OCI-M1 (cell line): ENCODE measurements at regions not wholly inside any gene's neighbourhood (a gene's known extent, or its start where the extent isn't known, plus 50 kb on each side); places are given as distances from the start of the nearest gene placed in this dataset.
"Not testable (repeated sequence)": the region's sequence is repeated elsewhere in the genome, so short reads cannot be mapped to it uniquely, and the experiment has no call there.

Source experiments
- DNase-seq: peaks from one replicate; lab custom pipeline; 2025; lab: John Stamatoyannopoulos, UW

DNA sequence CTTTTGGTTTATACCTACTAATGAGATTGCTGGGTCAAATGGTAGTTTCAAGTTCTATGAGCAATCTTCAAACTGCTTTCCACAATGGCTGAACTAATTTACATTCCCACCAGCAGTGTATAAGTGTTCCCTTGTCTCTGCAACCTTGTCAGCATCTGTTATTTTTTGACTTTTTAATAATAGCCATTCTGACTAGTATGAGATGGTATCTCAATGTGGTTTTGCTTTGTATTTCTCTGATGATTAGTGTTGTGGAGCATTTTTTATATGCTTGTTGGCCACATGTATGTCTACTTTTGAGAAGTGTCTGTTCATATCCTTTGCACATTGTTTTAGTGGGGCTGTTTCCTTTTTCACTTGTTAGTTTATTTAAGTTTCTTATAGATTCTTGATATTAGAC, 449.3 kb upstream of the ATP11B start:
- not testable (repeated sequence) for DNase-seq

- no peak for DNase-seq
Measured at GRCh38 chr3:182349051-182349450, 444.3 kb upstream of the ATP11B start.

- DNase-seq = no peak
Measured at GRCh38 chr3:182349951-182350517, 443.3 kb upstream of the ATP11B start.

GRCh38 chr3:182357928-182358327, 435.4 kb upstream of the ATP11B start:
- DNase-seq = no peak

DNA sequence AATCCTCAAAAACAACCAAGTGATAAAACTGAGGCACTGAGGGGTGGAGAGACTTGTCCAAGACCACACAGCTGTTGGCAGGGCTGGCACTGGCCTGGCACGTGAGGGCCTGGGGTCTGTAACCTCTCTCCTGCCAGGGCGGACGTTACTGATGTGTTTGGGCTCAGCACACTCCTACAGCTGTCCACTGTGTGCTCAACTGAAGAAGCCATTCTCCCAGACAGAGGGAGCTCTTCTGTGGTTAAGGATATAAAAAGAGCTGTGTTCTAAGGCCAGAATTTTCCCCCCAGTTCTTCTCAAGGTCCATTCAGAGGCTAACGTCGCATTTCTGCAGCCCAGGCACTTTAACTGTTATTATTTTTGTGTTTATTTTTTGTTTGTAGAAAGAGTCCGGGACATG, 429.0 kb upstream of the ATP11B start:
- no peak for DNase-seq

GRCh38 chr3:182364723-182365650, 428.3 kb upstream of the ATP11B start:
- peak; percentile 42 for DNase-seq

DNA sequence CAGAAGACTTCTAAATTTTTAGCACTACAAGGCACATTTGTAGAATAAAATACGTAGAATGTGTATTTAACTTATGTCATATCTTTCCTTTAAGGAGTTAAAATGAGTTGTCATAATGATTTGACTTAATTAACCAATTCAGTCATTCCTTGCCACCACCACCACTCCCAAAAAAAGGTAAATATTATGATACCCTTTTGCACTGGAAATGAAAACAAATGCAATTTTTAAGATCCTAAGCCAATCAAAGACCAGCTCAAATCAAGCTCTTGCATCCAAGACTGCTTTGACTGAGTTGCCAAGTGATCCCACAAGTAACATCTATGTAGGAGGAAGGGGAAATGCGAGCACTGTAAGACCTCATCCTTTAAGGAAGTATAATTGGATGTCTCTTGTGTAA, 426.6 kb upstream of the ATP11B start:
- no peak for DNase-seq

DNA sequence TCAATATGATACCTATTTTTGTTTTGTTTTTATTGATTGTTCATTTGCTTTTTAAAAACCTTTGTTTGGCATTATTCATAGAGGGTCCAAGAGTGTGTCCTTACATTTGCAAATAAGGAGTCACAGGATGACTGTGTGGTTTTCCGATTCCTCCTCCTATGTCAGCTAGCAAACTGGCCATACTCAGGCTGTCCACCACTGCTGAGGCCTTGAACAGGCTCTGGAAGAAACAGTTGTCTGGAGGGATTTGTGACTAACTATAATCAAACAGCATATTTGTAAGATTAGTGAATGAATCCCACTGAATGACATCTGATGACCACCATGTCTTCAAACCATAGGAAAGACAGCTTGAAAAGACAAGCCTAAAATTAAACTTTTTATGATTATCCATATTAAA, 423.4 kb upstream of the ATP11B start:
- DNase-seq = no peak

- no peak for DNase-seq
Measured at GRCh38 chr3:182370949-182371348, 422.4 kb upstream of the ATP11B start.

DNA sequence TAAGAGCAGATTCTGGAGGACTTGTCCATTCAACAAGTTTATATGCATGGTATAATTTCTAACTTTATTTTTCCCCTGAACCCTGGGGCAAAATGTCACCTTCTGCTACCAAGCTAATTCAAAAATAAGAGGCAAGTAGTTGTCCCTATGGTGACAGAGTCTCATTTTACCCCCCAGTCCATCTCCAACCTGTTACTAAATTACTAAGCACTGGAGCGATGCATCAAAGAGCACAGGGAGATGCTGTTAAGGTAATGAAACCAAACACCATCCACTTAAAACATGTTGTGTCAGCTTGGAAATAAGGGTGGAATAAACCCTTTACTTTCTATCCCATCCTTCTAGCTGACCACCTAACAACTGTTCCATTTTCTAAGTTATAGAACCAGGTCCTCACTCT, 417.4 kb upstream of the ATP11B start:
- DNase-seq = no peak

GRCh38 chr3:182382112-182382857, 411.0 kb upstream of the ATP11B start:
- DNase-seq = no peak

- DNase-seq = peak; percentile 13
Measured at GRCh38 chr3:182384221-182384620, 409.1 kb upstream of the ATP11B start.

DNA sequence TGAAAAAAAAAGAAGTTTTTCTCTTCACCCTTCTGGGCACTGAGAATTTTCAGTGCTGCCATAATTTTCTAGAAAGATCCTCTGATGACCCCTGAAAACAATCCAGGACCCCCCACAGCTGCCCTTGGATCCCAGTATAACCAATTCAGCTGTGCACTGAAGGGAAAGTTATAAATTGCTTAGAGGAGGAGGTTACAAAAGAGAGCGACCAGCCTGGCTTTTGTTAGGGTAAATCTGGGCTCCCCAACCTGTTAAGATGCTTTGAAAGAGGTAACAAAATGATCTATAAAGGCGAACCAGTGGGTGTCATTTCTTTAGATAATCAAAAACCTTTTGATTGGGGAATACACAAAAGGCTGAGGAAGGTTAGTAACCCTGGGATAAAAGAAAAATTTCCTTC, 407.9 kb upstream of the ATP11B start:
- DNase-seq = no peak

GRCh38 chr3:182388506-182388905, 404.8 kb upstream of the ATP11B start:
- DNase-seq = no peak

DNA sequence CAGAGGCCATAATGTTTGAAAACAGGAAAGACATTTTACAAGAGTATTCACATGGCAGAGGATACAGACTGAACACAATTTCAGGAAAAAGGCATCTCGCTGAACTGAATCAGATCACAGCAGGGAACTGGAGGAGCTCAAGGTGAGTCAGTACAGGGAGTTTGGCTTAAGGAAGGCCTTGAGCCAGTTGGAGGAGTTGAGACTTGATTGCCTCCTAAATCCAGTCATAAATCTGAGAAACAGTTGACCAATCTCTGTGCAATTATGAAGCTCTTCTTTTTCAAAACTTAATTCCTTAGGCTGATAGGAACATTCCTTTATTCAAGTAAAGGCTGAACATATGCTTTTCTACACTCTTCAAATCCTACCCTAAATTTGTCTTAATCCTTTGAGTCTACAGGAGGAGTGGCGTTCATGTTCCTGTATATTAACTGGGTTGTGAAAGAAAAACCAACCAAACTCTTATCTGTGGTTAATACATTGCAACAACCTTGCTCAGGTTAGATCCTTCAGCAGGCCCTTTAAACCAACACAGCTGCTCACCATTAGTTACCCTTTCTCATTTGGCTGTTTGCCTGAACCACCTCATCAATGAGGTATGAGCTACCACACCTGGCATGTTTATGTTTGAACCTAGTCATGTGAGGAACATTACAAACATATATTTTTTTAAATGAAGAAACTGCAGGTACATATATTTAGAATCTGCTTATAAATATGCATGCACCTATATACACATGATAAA, 404.1 kb upstream of the ATP11B start:
- no peak for DNase-seq

- DNase-seq = no peak
Measured at GRCh38 chr3:182390421-182390820, 402.9 kb upstream of the ATP11B start.

DNA sequence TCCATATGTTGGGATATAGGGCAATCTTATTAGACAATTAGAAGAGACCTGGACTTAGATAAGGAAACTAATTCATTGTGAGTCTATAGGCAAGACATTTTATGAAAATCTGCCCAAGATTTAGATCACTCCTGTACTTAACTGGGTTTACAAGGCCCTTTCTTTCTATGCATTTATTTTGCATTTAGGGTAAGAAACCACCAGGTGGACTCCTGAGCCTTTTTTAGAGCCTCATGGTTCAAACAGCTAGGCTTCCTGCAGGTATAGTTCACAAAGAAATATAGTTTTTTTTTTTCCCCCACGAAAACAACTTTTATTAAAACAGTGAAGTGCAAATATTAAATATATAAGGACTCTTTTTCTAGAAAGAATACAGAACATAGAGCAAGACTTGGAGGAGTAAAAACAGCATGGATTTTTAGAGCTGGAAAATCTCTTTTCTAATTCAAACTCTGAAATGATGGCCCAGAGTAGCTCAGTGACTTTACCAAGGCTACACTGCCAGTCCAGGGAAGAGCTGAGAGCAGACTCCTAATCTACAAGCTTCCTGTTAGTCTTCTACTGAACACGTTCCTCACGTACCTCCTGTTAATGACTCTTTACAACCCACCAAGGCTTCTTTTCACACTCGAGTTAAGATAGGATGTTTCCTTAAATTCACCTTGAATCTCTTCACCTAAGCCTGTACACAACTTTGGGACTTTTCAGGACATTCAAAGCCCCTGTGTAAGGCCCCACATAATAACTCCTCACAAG, 400.9 kb upstream of the ATP11B start:
- DNase-seq = peak; percentile 6

DNA sequence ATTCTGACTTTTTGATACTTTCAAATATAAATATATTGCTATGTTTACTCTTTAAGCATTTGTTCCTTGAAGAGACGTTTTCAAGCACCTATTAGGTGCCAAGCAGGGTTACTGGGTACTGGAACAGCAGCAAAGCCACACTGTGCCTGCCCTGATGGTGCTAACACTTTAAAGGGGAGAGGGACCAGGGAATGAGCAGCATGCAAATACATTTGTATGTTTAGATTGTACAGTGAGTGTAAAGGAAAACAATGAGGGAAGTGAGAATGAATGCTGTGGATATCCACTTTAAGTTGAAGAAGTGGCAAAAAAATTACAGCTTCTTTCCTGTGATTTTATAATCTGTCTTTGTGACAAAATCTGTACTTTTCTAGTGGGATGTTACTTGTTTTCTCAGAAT, 400.2 kb upstream of the ATP11B start:
- no peak for DNase-seq

DNA sequence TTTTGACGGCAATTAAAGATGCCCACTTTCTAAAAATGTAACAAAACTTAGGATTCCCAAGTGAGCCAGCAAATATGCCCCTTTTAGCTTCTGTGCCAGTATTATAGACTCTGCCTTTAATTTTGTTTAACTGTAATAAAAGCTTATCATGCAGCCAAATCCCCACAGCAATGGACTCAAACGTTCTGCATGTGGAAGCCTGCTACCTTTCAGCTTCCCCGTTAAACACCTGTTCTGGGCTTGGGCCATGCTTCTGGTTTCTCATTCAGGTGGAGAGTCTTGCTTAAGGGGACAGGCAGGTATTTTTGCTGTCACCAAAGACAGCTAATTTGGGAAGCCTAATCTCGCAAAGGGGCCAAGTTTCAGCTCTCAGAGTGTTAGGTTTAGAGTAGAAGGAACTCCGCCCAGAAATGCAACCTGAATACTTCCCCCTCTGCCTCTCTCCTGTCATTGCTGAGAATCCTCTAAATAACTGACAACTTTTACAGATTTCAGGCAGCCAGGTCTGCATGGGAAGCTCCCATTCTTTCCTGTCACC, 399.4 kb upstream of the ATP11B start:
- no peak for DNase-seq

- no peak for DNase-seq
Measured at GRCh38 chr3:182397164-182397563, 396.1 kb upstream of the ATP11B start.
